HepG2 (cell line): ENCODE measurements at regions not wholly inside any gene's neighbourhood (a gene's known extent, or its start where the extent isn't known, plus 50 kb on each side); places are given as distances from the start of the nearest gene placed in this dataset.

Source experiments
- ATAC-seq: fragments of 200-7000 bp; cut with Tn5 transposase; 3 replicates; pipeline ENCODE4 v1.9.1; 2020; ENCODE audit warnings: mild to moderate bottlenecking, moderate library complexity
- BruUV-seq: library from RNA; stranded (reverse); fragments of 400-500 nt; replicated peaks from 2 replicates; lab custom pipeline; 2021; lab: Mats Ljungman, UMichigan
- CTCF ChIA-PET: fragments of 300-600 bp; formaldehyde crosslinking; extraction: SDS; loops from one replicate; lab custom pipeline; 2021; ENCODE audit warnings: low total read pairs, inconsistent platforms, low intra/inter-chr PET ratio; lab: Yijun Ruan, JAX
- POLR2A ChIA-PET: fragments of 350-600 bp; sonication (Branson Sonifier 250); formaldehyde crosslinking; loops from one replicate; lab custom pipeline; 2020; ENCODE audit warnings: antibody characterized with exemption, inconsistent platforms; lab: Yijun Ruan, JAX
- DNase-seq: peaks from one replicate; pipeline ENCODE4 v3.0.0-alpha.2; 2015; ENCODE audit warnings: low spot score
- FAIRE-seq: peaks from 3 replicates; lab custom pipeline; 2011; peaks lifted over from hg19 to GRCh38; lab: Jason Lieb, UNC
- H2AFZ ChIP-seq: one replicate; pipeline ENCODE4 v1.6.1; 2011; ENCODE audit warnings: low read length, inconsistent platforms
- H3K27ac ChIP-seq: fragments of 300-600 bp; 3 replicates; pipeline ENCODE4 v1.8.0; 2011; ENCODE audit warnings: mixed run types, mild to moderate bottlenecking, mixed read lengths, low read length, inconsistent platforms; ENCODE audit not compliant: insufficient read depth; ENCODE audit errors: extremely low read length
- H3K27me3 ChIP-seq, 2 experiments: fragments of 200-600 bp in 1 of 2; 2 replicates in 1 of 2; 3 replicates in 1 of 2; pipeline versions ENCODE4 v1.6.0 to v1.8.0; 2011; ENCODE audit warnings: low read length in 2 of 2, mild to moderate bottlenecking in 2 of 2, moderate library complexity in 2 of 2, inconsistent platforms in 1 of 2; ENCODE audit not compliant: insufficient read depth in 2 of 2, control insufficient read depth in 1 of 2
- H3K36me3 ChIP-seq, 2 experiments: fragments of 200-600 bp in 1 of 2; replicated peaks in 1 of 2; 2 replicates in 1 of 2; 3 replicates in 1 of 2; pipeline versions ENCODE4 v1.5.1 to v1.8.0; 2011; ENCODE audit warnings: low read length in 2 of 2, inconsistent platforms in 1 of 2; ENCODE audit not compliant: insufficient read depth in 2 of 2, control insufficient read depth in 1 of 2
- H3K4me1 ChIP-seq: 2 replicates; pipeline ENCODE4 v1.5.1; 2012; ENCODE audit warnings: low read length, inconsistent platforms; ENCODE audit not compliant: insufficient read depth
- H3K4me2 ChIP-seq: 2 replicates; pipeline ENCODE4 v1.6.0; 2011; ENCODE audit warnings: low read depth, low read length, inconsistent platforms
- H3K4me3 ChIP-seq, 3 experiments: fragments of 200-600 bp in 1 of 3; sonication (generic), shearing (Covaris generic) in 1 of 3; replicated peaks in 1 of 3; 2 replicates each; pipeline ENCODE4 v1.5.1; 2011 to 2016; ENCODE audit warnings: low read length in 3 of 3, inconsistent platforms in 2 of 3, low read depth in 2 of 3, mild to moderate bottlenecking in 2 of 3, control low read depth in 1 of 3, mixed read lengths in 1 of 3; ENCODE audit not compliant: insufficient read depth in 1 of 3
- H3K79me2 ChIP-seq: one replicate; pipeline ENCODE4 v1.6.1; 2011; ENCODE audit warnings: low read length, inconsistent platforms; ENCODE audit not compliant: insufficient read depth
- H3K9ac ChIP-seq: 2 replicates; pipeline ENCODE4 v1.6.0; 2011; ENCODE audit warnings: mild to moderate bottlenecking, low read depth, low read length, inconsistent platforms; ENCODE audit not compliant: insufficient read depth
- H3K9me3 ChIP-seq: 2 replicates; pipeline ENCODE4 v1.5.1; 2012; ENCODE audit warnings: mild to moderate bottlenecking, low read length
- H4K20me1 ChIP-seq: 2 replicates; pipeline ENCODE4 v1.6.0; 2011; ENCODE audit warnings: inconsistent platforms, mild to moderate bottlenecking, low read length, moderate library complexity; ENCODE audit not compliant: insufficient read depth
- CBFB ChIP-seq: sonication (generic); formaldehyde crosslinking; IDR thresholded peaks from 2 replicates; pipeline ENCODE4 v1.4.0; 2020; ENCODE audit warnings: missing genetic modification reagents
- GTF3A ChIP-seq: sonication (generic); formaldehyde crosslinking; conservative IDR thresholded peaks from 2 replicates; pipeline ENCODE4 v1.4.0; 2020; ENCODE audit warnings: mild to moderate bottlenecking, missing genetic modification reagents
- MYC ChIP-seq: sonication (generic); formaldehyde crosslinking; IDR thresholded peaks from 2 replicates; pipeline ENCODE4 v1.9.0; 2021; ENCODE audit warnings: missing genetic modification reagents, borderline replicate concordance
- NCOR1 ChIP-seq: fragments of 200-600 bp; sonication (generic); IDR thresholded peaks from 2 replicates; pipeline ENCODE4 v1.7.0; 2017; ENCODE audit warnings: antibody characterized with exemption, low read length, borderline replicate concordance
- RAD51 ChIP-seq: fragments of 450-650 bp; IDR thresholded peaks from 2 replicates; pipeline ENCODE4 v1.6.1; 2016; ENCODE audit warnings: borderline replicate concordance
- ZNF263 ChIP-seq: sonication (generic); formaldehyde crosslinking; IDR thresholded peaks from 2 replicates; pipeline ENCODE4 v1.4.0; 2020; ENCODE audit warnings: missing genetic modification reagents
- WGBS: methylation state at CpG from one replicate; pipeline ENCODE4 v1.1.6; 2017; ENCODE audit warnings: low lambda C conversion rate; 5-methylcytosine and 5-hydroxymethylcytosine counted together
- in situ Hi-C: cut with HindIII; loops from 2 replicates; pipeline ENCODE4 v1.10.0; 2017; ENCODE audit warnings: low pct_unique_long_range_greater_than_20kb; ENCODE audit not compliant: extremely low pct_ligation_motif_present
- intact Hi-C: fragments of 100-400 bp; cut with micrococcal nuclease; formaldehyde crosslinking; loops from one replicate; pipeline ENCODE4 v1.10.0; 2022; ENCODE audit not compliant: unreplicated experiment

- Histone ChIP-seq H3K4me3 (no peak overlapping the region), H3K27ac (no peak overlapping the region), H3K9ac (no peak overlapping the region), H3K4me1 (no peaks in the 10 kb centered on the region), H3K27me3 (no peaks in the 10 kb centered on the region), H4K20me1 (no peaks in the 10 kb centered on the region), H3K36me3 (no peaks in the 10 kb centered on the region), H3K79me2 (no peaks in the 10 kb centered on the region), H3K4me2 (no peak overlapping the region), H3K9me3 (no peaks in the 10 kb centered on the region; the same call in 1 of the 2 replicates), H2AFZ (no peak overlapping the region)
- intact Hi-C loops: no loop called here
- POLR2A ChIA-PET: no interaction called here
- CTCF ChIA-PET: no interaction called here
- BruUV-seq: no TSS peak
- DNase-seq: no peak
- in situ Hi-C loops: no loop called here
- WGBS: 9% methylated on average over 5 of the region's 5 CpGs
- TF ChIP-seq ZNF263 (CRISPR knock-in tag) (no peak), MYC (CRISPR knock-in tag) (no peak), NCOR1 (no peak), GTF3A (CRISPR knock-in tag) (no peak)
- ATAC-seq: no peak
- no peak for FAIRE-seq
These were observed 704.9 kb upstream of the CITED2 start for GRCh38 chr6:140079328-140079727.

GRCh38 chr6:140078561-140079125, 704.2 kb upstream of the CITED2 start:
- Histone ChIP-seq H3K9me3 (no peaks in the 10 kb centered on the region; the same call in 1 of the 2 replicates), H3K27me3 (no peaks in the 10 kb centered on the region), H3K36me3 (no peaks in the 10 kb centered on the region), H3K4me3 (no peak overlapping the region), H3K79me2 (no peaks in the 10 kb centered on the region), H3K27ac (no peak overlapping the region), H2AFZ (no peak overlapping the region), H3K9ac (no peak overlapping the region), H4K20me1 (no peaks in the 10 kb centered on the region), H3K4me2 (no peak overlapping the region), H3K4me1 (no peaks in the 10 kb centered on the region)
- BruUV-seq: no TSS peak
- ATAC-seq: no peak
- no peak for TF ChIP-seq RAD51
- TF ChIP-seq CBFB: no peak
- no peak for FAIRE-seq
- in situ Hi-C loops: no loop called here
- intact Hi-C loops: no loop called here
- CTCF ChIA-PET: no interaction called here
- no peak for DNase-seq
- under 1% methylated on average over 3 of the region's 3 CpGs for WGBS
- POLR2A ChIA-PET: no interaction called here
